KG1 (cell line): ENCODE measurements at regions not wholly inside any gene's neighbourhood (a gene's known extent, or its start where the extent isn't known, plus 50 kb on each side); places are given as distances from the start of the nearest gene placed in this dataset.
A peak's percentile ranks its signal among the peaks of the same experiment; 100 is the strongest.
"Not testable (repeated sequence)": the region's sequence is repeated elsewhere in the genome, so short reads cannot be mapped to it uniquely, and the experiment has no call there.

Experiments
- DNase-seq: peaks from one replicate; lab custom pipeline; 2025; lab: John Stamatoyannopoulos, UW

GRCh38 chr20:8990770-8991169 is 78.1 kb upstream of the PLCB4 start:
- DNase-seq, result no peak

GRCh38 chr20:8994045-8994444 is 74.8 kb upstream of the PLCB4 start:
- DNase-seq, result peak; percentile 35

GRCh38 chr20:8995761-8996160 is 73.1 kb upstream of the PLCB4 start:
- DNase-seq, result no peak

DNA sequence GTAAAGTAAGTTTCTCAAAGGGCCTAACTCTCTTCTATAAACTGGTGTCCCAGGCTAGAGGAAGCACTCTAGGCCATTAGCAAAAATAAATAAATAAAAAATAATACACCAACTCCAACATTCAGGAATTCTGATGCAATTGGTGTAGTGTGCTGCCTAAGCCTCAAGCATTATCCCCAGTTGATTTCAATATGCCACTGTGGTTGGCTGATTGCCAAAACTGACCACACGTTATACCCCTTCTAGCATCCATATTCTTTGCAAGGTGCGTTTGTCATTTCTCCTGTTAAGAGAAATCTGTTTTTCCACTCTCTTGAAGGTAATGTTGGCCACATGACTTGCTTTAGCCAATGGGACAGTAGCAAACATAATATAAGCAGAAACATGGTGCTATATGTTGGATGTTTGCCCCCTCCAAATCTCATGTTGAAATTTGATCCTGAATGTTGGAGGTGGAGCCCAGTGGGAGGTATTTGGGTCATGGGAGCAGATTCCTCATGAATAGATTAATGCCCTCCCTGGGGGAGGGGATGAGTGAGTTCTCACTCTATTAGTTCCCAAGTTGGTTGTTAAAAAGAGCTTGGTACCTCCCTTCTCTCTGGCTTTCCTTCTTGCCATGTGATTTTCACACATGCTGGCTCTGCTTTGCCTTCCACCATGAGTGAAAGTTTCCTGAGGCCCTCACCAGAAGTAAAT is 71.9 kb upstream of the PLCB4 start:
- no peak for DNase-seq

DNA sequence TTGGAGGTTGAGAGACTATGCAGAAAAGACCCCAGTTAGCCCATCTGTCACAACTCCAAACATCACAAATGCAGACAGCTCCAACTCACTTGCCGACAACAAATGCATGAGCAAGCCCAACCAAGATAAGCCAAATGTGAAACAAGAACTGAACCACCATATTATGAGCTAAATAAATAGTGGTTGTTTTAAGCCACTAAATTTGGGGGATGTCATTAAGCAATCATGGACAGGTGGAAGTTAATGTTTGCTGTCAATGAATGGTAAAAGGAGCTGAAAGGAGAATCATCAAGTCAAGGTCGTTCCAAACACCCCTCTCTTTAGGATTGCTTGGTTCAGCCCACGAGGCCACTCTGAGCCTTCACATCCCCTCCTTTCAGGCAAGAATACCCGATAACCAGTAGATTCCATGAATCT is 71.2 kb upstream of the PLCB4 start:
- no peak for DNase-seq

- no peak for DNase-seq
Observed at GRCh38 chr20:9011121-9011520, 57.8 kb upstream of the PLCB4 start.

- DNase-seq, result not testable (repeated sequence)
Observed at GRCh38 chr20:9015232-9015983, 53.5 kb upstream of the PLCB4 start.

GRCh38 chr20:9015984-9016324 is 52.9 kb upstream of the PLCB4 start:
- no peak for DNase-seq

DNA sequence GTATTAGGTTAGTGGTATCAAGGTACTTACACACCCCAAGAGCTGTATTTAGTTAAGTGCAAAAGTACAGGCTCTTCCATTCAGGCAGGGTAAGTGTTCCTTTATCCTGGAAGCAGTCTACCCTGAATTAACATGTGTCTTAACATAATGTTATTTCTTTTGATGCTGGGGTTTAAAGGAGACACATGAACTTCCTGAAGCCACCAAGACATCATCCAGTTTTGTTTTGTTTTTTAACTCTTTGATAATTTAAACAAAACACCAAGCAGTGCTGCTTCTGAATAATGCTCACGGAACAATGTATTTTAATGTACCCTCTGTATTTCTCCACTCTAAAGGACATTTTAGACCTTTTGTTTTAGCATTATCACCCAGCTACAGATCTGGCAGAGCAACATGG is 50.5 kb upstream of the PLCB4 start:
- no peak for DNase-seq
